ENCODE measurements at regions not wholly inside any gene's neighbourhood (a gene's known extent, or its start where the extent isn't known, plus 50 kb on each side); places are given as distances from the start of the nearest gene placed in this dataset.

DNA sequence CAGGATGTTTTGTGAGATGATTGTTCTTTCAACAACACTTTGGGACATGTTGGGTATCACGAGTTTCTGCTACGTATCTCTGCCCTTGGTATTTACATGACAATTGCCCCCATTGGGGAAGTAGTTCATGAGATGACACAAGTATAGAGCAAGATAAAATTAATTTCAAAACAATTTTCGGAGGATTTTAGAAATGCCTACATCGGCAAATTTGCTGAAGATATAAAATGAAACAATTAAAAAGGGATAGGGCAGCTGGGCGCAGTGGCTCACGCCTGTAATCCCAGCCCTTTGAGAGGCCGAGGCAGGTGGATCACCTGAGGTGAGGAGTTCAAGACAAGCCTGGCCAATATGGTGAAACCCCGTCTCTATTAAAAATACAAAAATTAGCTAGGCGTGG lies 371.7 kb downstream of the INHBA start:
- TF ChIP-seq POLR2A (IDR thresholded peaks at IDR 0.05; ENCODE audit: low read depth, low read length) (no peak), POLR2AphosphoS5 (IDR thresholded peaks at IDR 0.05; ENCODE audit: low read depth, low read length) (no peak)
